ENCODE measurements at regions not wholly inside any gene's neighbourhood (a gene's known extent, or its start where the extent isn't known, plus 50 kb on each side); places are given as distances from the start of the nearest gene placed in this dataset.
"Not testable (repeated sequence)": the region's sequence is repeated elsewhere in the genome, so short reads cannot be mapped to it uniquely, and the experiment has no call there.

GRCh38 chr3:18988614-18989229 lies 159.6 kb upstream of the KCNH8 start:
- DNase-seq (ENCODE audit: low read depth in 4 of 4, low spot score in 3 of 4) = peak; percentile 8 to 12 (median 9)

GRCh38 chr3:18987862-18988447 lies 160.4 kb upstream of the KCNH8 start:
- no peak for DNase-seq (ENCODE audit: low read depth in 4 of 4, low spot score in 3 of 4)

- DNase-seq (ENCODE audit: low read depth in 4 of 4, low spot score in 3 of 4) = no peak
Observed at GRCh38 chr3:18987070-18987469, 161.2 kb upstream of the KCNH8 start.

- no peak for DNase-seq (ENCODE audit: low read depth in 4 of 4, low spot score in 3 of 4)
Observed at GRCh38 chr3:18982920-18983319, 165.4 kb upstream of the KCNH8 start.

GRCh38 chr3:18976102-18976501 lies 172.2 kb upstream of the KCNH8 start:
- DNase-seq (ENCODE audit: low read depth in 4 of 4, low spot score in 3 of 4) = not testable (repeated sequence)

- no peak for DNase-seq (ENCODE audit: low read depth in 4 of 4, low spot score in 3 of 4)
Observed at GRCh38 chr3:18968120-18968519, 180.2 kb upstream of the KCNH8 start.

GRCh38 chr3:18965781-18966180 lies 182.5 kb upstream of the KCNH8 start:
- DNase-seq (ENCODE audit: low read depth in 4 of 4, low spot score in 3 of 4) = no peak

- DNase-seq (ENCODE audit: low read depth in 4 of 4, low spot score in 3 of 4) = no peak
Observed at GRCh38 chr3:18964640-18965039, 183.7 kb upstream of the KCNH8 start.

GRCh38 chr3:18951333-18951732 lies 197.0 kb upstream of the KCNH8 start:
- no peak for DNase-seq (ENCODE audit: low read depth in 4 of 4, low spot score in 3 of 4)

GRCh38 chr3:18946524-18946923 lies 201.8 kb upstream of the KCNH8 start:
- DNase-seq (ENCODE audit: low read depth in 4 of 4, low spot score in 3 of 4) = no peak

GRCh38 chr3:18937574-18937973 lies 210.7 kb upstream of the KCNH8 start:
- no peak for DNase-seq (ENCODE audit: low read depth in 4 of 4, low spot score in 3 of 4)

GRCh38 chr3:18919158-18919557 lies 229.2 kb upstream of the KCNH8 start:
- DNase-seq (ENCODE audit: low read depth in 4 of 4, low spot score in 3 of 4) = no peak

- no peak for DNase-seq (ENCODE audit: low read depth in 4 of 4, low spot score in 3 of 4)
Observed at GRCh38 chr3:18917923-18918322, 230.4 kb upstream of the KCNH8 start.

GRCh38 chr3:18902081-18902793 lies 246.1 kb upstream of the KCNH8 start:
- no peak for DNase-seq (ENCODE audit: low read depth in 4 of 4, low spot score in 3 of 4)

GRCh38 chr3:18901571-18901970 lies 246.7 kb upstream of the KCNH8 start:
- DNase-seq (ENCODE audit: low read depth in 4 of 4, low spot score in 3 of 4) = no peak

- DNase-seq (ENCODE audit: low read depth in 4 of 4, low spot score in 3 of 4) = no peak
Observed at GRCh38 chr3:18900994-18901393, 247.3 kb upstream of the KCNH8 start.

GRCh38 chr3:18898911-18899310 lies 249.4 kb upstream of the KCNH8 start:
- no peak for DNase-seq (ENCODE audit: low read depth in 4 of 4, low spot score in 3 of 4)

GRCh38 chr3:18892756-18893155 lies 255.6 kb upstream of the KCNH8 start:
- no peak for DNase-seq (ENCODE audit: low read depth in 4 of 4, low spot score in 3 of 4)

- no peak for DNase-seq (ENCODE audit: low read depth in 4 of 4, low spot score in 3 of 4)
Observed at GRCh38 chr3:18892047-18892446, 256.3 kb upstream of the KCNH8 start.

- DNase-seq (ENCODE audit: low read depth in 4 of 4, low spot score in 3 of 4) = no peak
Observed at GRCh38 chr3:18891641-18892040, 256.7 kb upstream of the KCNH8 start.

GRCh38 chr3:18890449-18890848 lies 257.9 kb upstream of the KCNH8 start:
- no peak for DNase-seq (ENCODE audit: low read depth in 4 of 4, low spot score in 3 of 4)

- no peak for DNase-seq (ENCODE audit: low read depth in 4 of 4, low spot score in 3 of 4)
Observed at GRCh38 chr3:18888819-18889218, 259.5 kb upstream of the KCNH8 start.
